ENCODE measurements at regions not wholly inside any gene's neighbourhood (a gene's known extent, or its start where the extent isn't known, plus 50 kb on each side); places are given as distances from the start of the nearest gene placed in this dataset.

- in situ Hi-C loops (cut with HindIII; ENCODE audit: low pct_ligation_motif_present, low pct_unique_long_range_greater_than_20kb, low sequenced_read_pairs): no loop called here
- no peak for DNase-seq
Observed at GRCh38 chr13:85742355-85742754, 56.9 kb downstream of the SLITRK6 start.

- no peak for DNase-seq
- in situ Hi-C loops (cut with HindIII; ENCODE audit: low pct_ligation_motif_present, low pct_unique_long_range_greater_than_20kb, low sequenced_read_pairs): no loop called here
Observed at GRCh38 chr13:85741017-85741416, 58.2 kb downstream of the SLITRK6 start.

DNA sequence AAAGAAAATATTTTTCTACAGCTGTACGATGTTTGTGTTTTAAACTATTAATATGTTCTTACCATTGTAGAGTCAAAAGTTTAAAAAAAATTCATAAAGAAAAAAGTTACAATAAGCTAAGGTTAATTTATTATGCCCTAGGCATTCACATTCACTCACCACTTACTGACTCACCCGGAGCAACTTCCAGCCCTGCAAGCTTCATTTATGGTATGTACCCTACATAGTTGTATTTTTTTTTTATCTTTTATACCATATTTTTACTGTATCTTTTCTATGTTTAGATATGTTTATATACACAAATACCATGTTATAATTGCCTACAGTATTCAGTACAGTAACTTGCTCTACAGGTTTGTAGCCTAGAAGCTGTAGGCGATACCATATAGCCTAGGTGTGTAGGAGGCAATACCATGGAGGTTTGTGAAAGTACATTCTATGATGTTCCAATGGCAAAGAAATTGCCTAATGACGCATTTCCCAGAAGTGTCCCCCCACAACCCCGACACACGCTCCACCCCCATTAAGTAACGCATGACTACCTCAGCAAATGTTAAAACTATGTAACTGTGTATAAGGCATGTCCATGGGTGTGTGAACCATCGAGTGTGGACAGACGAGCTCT, 60.4 kb downstream of the SLITRK6 start:
- in situ Hi-C loops (cut with HindIII; ENCODE audit: low pct_ligation_motif_present, low pct_unique_long_range_greater_than_20kb, low sequenced_read_pairs): no loop called here
- no peak for DNase-seq

DNA sequence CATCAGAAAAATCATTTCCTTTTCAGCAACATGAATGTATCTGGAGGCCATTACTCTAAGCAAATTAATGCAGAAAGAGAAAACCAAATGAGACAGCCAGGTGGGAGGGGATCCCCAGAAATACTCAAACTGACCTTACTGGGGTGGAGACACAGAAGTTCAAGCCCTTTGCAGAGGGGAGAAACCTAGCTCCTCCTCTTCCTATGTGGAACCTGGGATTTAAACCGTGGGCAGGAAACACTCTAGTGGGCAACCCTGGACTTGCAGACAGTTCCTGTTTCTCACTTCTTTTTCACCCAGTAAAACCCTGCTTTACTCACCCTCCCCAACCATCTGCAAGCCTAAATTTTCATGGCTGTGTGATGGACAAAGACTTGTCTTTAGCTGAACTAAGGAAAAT, 61.3 kb downstream of the SLITRK6 start:
- in situ Hi-C loops (cut with HindIII; ENCODE audit: low pct_ligation_motif_present, low pct_unique_long_range_greater_than_20kb, low sequenced_read_pairs): no loop called here
- no peak for DNase-seq

GRCh38 chr13:85729296-85729695, 69.9 kb downstream of the SLITRK6 start:
- in situ Hi-C loops (cut with HindIII; ENCODE audit: low pct_ligation_motif_present, low pct_unique_long_range_greater_than_20kb, low sequenced_read_pairs): no loop called here
- no peak for DNase-seq

DNA sequence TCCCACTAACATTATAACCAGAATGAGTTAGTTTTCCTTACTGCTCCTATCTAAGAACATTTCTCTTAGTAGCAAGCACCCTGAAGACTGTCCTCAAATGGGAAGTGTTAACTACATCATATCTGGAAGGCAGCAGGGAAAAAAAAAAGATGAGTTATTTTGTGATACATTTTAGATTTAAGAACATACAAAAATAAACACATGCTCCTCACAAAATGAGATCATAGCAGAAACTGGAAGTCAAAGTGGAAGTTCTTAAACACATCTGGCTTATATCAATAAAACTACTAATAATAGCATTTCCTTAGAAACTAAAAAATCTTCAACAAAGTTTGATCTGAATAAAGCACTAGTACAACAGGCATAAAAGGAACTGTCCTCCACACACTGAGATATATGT, 70.4 kb downstream of the SLITRK6 start:
- in situ Hi-C loops (cut with HindIII; ENCODE audit: low pct_ligation_motif_present, low pct_unique_long_range_greater_than_20kb, low sequenced_read_pairs): no loop called here
- DNase-seq: no peak

- in situ Hi-C loops (cut with HindIII; ENCODE audit: low pct_ligation_motif_present, low pct_unique_long_range_greater_than_20kb, low sequenced_read_pairs): no loop called here
- no peak for DNase-seq
Observed at GRCh38 chr13:85725433-85725832, 73.8 kb downstream of the SLITRK6 start.

DNA sequence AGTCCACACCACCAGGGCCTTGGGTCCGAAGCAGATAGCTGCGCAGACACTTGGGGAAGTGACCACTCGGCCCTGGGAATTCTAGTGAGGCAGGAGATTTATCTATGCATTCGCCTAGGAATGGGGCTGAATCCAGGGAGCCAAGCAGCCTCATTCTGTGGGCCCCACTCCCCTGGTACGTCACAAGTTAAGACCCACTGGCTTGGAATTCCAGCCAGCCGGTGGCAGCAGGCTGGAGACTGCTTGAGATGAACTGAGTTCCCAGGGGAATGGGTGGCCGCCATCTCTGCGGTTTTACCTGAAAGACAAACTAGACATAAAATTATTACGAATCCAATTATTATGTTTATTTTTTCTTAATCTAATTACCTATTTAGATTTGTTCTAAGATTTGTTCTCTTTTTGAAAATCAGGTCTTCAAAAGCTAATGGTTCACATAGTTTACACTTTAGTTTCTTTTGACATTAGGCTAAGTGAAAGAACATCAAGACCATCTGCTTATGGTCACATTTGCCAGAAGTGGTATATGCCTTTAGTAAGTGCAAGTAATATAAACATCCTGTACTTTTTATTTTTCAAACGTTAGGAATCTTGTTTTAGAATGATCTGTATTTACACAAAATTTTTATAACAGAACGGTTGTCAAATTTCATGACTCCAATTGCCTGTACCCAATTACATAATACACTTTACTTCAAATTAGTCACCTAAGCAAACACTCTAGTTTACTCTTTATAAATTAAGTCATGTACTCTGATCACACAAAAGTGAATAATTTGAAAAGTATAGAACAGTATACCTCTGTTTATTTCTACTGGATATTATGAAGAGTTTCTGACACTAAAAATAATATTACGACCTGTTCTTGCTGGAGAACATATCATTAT, 74.4 kb downstream of the SLITRK6 start:
- in situ Hi-C loops (cut with HindIII; ENCODE audit: low pct_ligation_motif_present, low pct_unique_long_range_greater_than_20kb, low sequenced_read_pairs): no loop called here
- no peak for DNase-seq

- in situ Hi-C loops (cut with HindIII; ENCODE audit: low pct_ligation_motif_present, low pct_unique_long_range_greater_than_20kb, low sequenced_read_pairs): no loop called here
Observed at GRCh38 chr13:85719749-85720148, 79.5 kb downstream of the SLITRK6 start.

GRCh38 chr13:85717921-85718320, 81.3 kb downstream of the SLITRK6 start:
- in situ Hi-C loops (cut with HindIII; ENCODE audit: low pct_ligation_motif_present, low pct_unique_long_range_greater_than_20kb, low sequenced_read_pairs): no loop called here
- no peak for DNase-seq

More at GRCh38 chr13:85719749-85720148, 79.5 kb downstream of the SLITRK6 start:
- no peak for DNase-seq

DNA sequence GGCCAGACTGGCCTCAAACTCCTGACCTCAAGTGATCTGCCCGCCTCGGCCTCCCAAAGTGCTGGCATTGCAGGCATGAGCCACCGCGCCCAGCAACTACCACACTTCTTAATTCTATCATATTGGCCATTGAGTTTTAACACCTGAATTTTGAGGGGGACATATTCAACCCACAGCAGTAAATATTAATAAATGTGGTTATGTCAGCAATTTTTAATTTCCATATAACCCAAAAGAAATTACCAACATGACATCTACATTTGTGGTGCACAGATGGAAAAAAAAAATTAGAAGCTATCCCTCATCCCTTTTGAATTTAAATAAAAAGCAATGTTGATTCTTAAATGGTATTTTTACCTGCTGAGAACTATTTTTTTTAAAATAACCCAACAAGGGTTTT, 88.7 kb downstream of the SLITRK6 start:
- in situ Hi-C loops (cut with HindIII; ENCODE audit: low pct_ligation_motif_present, low pct_unique_long_range_greater_than_20kb, low sequenced_read_pairs): no loop called here

GRCh38 chr13:85709721-85710120, 89.5 kb downstream of the SLITRK6 start:
- in situ Hi-C loops (cut with HindIII; ENCODE audit: low pct_ligation_motif_present, low pct_unique_long_range_greater_than_20kb, low sequenced_read_pairs): no loop called here
- no peak for DNase-seq

More for the DNA sequence above, 88.7 kb downstream of the SLITRK6 start:
- DNase-seq: no peak

GRCh38 chr13:85709072-85709471, 90.1 kb downstream of the SLITRK6 start:
- DNase-seq: no peak
- in situ Hi-C loops (cut with HindIII; ENCODE audit: low pct_ligation_motif_present, low pct_unique_long_range_greater_than_20kb, low sequenced_read_pairs): no loop called here

- in situ Hi-C loops (cut with HindIII; ENCODE audit: low pct_ligation_motif_present, low pct_unique_long_range_greater_than_20kb, low sequenced_read_pairs): no loop called here
- DNase-seq: no peak
Observed at GRCh38 chr13:85700906-85701305, 98.3 kb downstream of the SLITRK6 start.

GRCh38 chr13:85698256-85698655, 101.0 kb downstream of the SLITRK6 start:
- DNase-seq: no peak
- in situ Hi-C loops (cut with HindIII; ENCODE audit: low pct_ligation_motif_present, low pct_unique_long_range_greater_than_20kb, low sequenced_read_pairs): no loop called here

DNA sequence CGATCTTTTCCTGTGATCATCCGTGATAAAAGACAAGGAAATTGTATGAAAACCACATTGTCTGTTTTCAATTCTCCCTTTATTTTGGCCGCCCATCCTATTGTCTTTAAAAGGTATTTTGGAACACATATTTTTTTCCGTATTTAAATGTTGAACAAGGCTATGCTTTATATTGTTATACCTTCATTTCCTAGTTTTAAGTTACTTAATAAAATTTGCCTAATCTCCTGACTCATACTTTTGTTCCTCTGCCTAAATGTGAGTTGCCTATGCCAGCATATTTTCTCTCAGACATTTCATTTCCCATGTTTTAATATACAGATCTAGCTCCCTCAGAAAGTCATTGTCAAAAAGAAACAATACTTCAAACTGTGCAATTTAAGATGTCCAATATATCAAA, 104.2 kb downstream of the SLITRK6 start:
- in situ Hi-C loops (cut with HindIII; ENCODE audit: low pct_ligation_motif_present, low pct_unique_long_range_greater_than_20kb, low sequenced_read_pairs): no loop called here

DNA sequence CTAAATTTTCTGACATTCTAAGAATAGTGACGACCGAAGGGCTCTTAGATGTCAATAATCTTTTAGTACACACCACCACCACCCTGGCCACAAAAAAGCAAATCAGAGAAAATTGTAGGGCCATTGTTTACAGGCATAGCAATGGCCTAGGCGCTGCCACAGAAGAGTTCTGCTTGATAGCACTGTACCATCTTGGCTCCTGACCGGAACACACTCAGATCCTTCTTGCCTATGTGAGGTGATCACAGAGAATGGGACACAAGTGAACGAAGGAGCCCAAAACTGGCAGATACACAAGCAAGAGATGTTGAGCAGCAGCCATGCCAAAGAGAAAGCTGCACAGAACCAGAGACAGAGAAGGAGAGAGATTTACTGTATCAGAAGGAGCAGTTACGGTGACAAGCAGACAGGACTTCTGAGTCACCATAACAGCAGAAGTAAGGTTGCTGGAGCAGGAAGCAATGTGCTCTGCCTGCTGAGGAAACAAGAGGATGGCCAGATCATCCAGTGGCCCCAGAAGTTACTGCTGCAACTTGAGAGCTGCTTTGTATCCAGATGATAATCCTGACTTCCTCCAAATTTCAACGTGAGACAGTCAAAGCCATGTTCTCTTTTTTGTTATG, 105.2 kb downstream of the SLITRK6 start:
- peak; percentile 2 for DNase-seq
- in situ Hi-C loops (cut with HindIII; ENCODE audit: low pct_ligation_motif_present, low pct_unique_long_range_greater_than_20kb, low sequenced_read_pairs): no loop called here

More for the DNA sequence above, 104.2 kb downstream of the SLITRK6 start:
- no peak for DNase-seq

- DNase-seq: no peak
- in situ Hi-C loops (cut with HindIII; ENCODE audit: low pct_ligation_motif_present, low pct_unique_long_range_greater_than_20kb, low sequenced_read_pairs): no loop called here
Observed at GRCh38 chr13:85690368-85690767, 108.9 kb downstream of the SLITRK6 start.

GRCh38 chr13:85685436-85685835, 113.8 kb downstream of the SLITRK6 start:
- DNase-seq: no peak
- in situ Hi-C loops (cut with HindIII; ENCODE audit: low pct_ligation_motif_present, low pct_unique_long_range_greater_than_20kb, low sequenced_read_pairs): no loop called here
